ENCODE measurements at regions not wholly inside any gene's neighbourhood (a gene's known extent, or its start where the extent isn't known, plus 50 kb on each side); places are given as distances from the start of the nearest gene placed in this dataset.

- H3K27ac ChIP-seq, result no peak overlapping the region
- H3K27me3 ChIP-seq, result 0 out of 2 replicates have a peak, but pooled peaks cover 2% of the 10 kb centered on the region
- H3K36me3 ChIP-seq, result no peaks in the 10 kb centered on the region
- DNase-seq, result no peak
- no peak overlapping the region for H3K4me3 ChIP-seq
- no peaks in the 10 kb centered on the region for H3K9me3 ChIP-seq (replicated peaks)
- no peaks in the 10 kb centered on the region for H3K4me1 ChIP-seq
Measured at GRCh38 chr20:12640251-12640650, 368.5 kb upstream of the SPTLC3 start.

GRCh38 chr20:12641619-12642018 is 367.2 kb upstream of the SPTLC3 start:
- Histone ChIP-seq H3K4me1 (no peaks in the 10 kb centered on the region), H3K36me3 (no peaks in the 10 kb centered on the region), H3K9me3 (replicated peaks) (no peaks in the 10 kb centered on the region), H3K27me3 (0 out of 2 replicates have a peak, but pooled peaks cover 2% of the 10 kb centered on the region), H3K4me3 (no peak overlapping the region), H3K27ac (no peak overlapping the region)
- no peak for DNase-seq

GRCh38 chr20:12644461-12644860 is 364.3 kb upstream of the SPTLC3 start:
- no peaks in the 10 kb centered on the region for H3K4me1 ChIP-seq
- DNase-seq, result no peak
- no peaks in the 10 kb centered on the region for H3K36me3 ChIP-seq
- no peak overlapping the region for H3K4me3 ChIP-seq
- H3K9me3 ChIP-seq (replicated peaks), result no peaks in the 10 kb centered on the region
- H3K27me3 ChIP-seq, result 0 out of 2 replicates have a peak, but pooled peaks cover 2% of the 10 kb centered on the region
- no peak overlapping the region for H3K27ac ChIP-seq

GRCh38 chr20:12649234-12649633 is 359.5 kb upstream of the SPTLC3 start:
- H3K4me1 ChIP-seq, result no peaks in the 10 kb centered on the region
- H3K4me3 ChIP-seq, result no peak overlapping the region
- H3K27me3 ChIP-seq, result no peaks in the 10 kb centered on the region
- DNase-seq, result no peak
- no peaks in the 10 kb centered on the region for H3K36me3 ChIP-seq
- no peak overlapping the region for H3K27ac ChIP-seq
- no peaks in the 10 kb centered on the region for H3K9me3 ChIP-seq (replicated peaks)

- H3K27me3 ChIP-seq, result no peaks in the 10 kb centered on the region
- no peak overlapping the region for H3K27ac ChIP-seq
- H3K4me1 ChIP-seq, result no peaks in the 10 kb centered on the region
- H3K9me3 ChIP-seq (replicated peaks), result no peaks in the 10 kb centered on the region
- H3K36me3 ChIP-seq, result no peaks in the 10 kb centered on the region
- no peak overlapping the region for H3K4me3 ChIP-seq
- DNase-seq, result no peak
Measured at GRCh38 chr20:12653642-12654041, 355.1 kb upstream of the SPTLC3 start.

- DNase-seq, result no peak
- no peaks in the 10 kb centered on the region for H3K27me3 ChIP-seq
- no peaks in the 10 kb centered on the region for H3K4me1 ChIP-seq
- no peak overlapping the region for H3K27ac ChIP-seq
- no peaks in the 10 kb centered on the region for H3K9me3 ChIP-seq (replicated peaks)
- no peak overlapping the region for H3K4me3 ChIP-seq
- H3K36me3 ChIP-seq, result no peaks in the 10 kb centered on the region
Measured at GRCh38 chr20:12659942-12660341, 348.8 kb upstream of the SPTLC3 start.

GRCh38 chr20:12660918-12661317 is 347.9 kb upstream of the SPTLC3 start:
- Histone ChIP-seq H3K4me1 (no peaks in the 10 kb centered on the region), H3K27ac (no peak overlapping the region), H3K36me3 (no peaks in the 10 kb centered on the region), H3K9me3 (replicated peaks) (no peaks in the 10 kb centered on the region), H3K27me3 (no peaks in the 10 kb centered on the region), H3K4me3 (no peak overlapping the region)
- peak; percentile 22 to 55 for DNase-seq

GRCh38 chr20:12670301-12670700 is 338.5 kb upstream of the SPTLC3 start:
- no peaks in the 10 kb centered on the region for H3K9me3 ChIP-seq (replicated peaks)
- no peaks in the 10 kb centered on the region for H3K36me3 ChIP-seq
- H3K27ac ChIP-seq, result no peak overlapping the region
- DNase-seq, result no peak
- no peaks in the 10 kb centered on the region for H3K4me1 ChIP-seq
- no peaks in the 10 kb centered on the region for H3K27me3 ChIP-seq
- no peak overlapping the region for H3K4me3 ChIP-seq

GRCh38 chr20:12673352-12673751 is 335.4 kb upstream of the SPTLC3 start:
- no peak overlapping the region for H3K4me3 ChIP-seq

GRCh38 chr20:12677925-12678324 is 330.8 kb upstream of the SPTLC3 start:
- 0 out of 2 replicates have a peak, but pooled peaks cover 3% of the 10 kb centered on the region for H3K27me3 ChIP-seq
- H3K36me3 ChIP-seq, result no peaks in the 10 kb centered on the region
- H3K9me3 ChIP-seq (replicated peaks), result no peaks in the 10 kb centered on the region
- no peaks in the 10 kb centered on the region for H3K4me1 ChIP-seq
- no peak overlapping the region for H3K4me3 ChIP-seq
- no peak for DNase-seq
- H3K27ac ChIP-seq, result no peak overlapping the region

More at GRCh38 chr20:12673352-12673751, 335.4 kb upstream of the SPTLC3 start:
- no peak for DNase-seq
- Histone ChIP-seq H3K4me1 (no peaks in the 10 kb centered on the region), H3K27ac (no peak overlapping the region), H3K36me3 (no peaks in the 10 kb centered on the region), H3K27me3 (no peaks in the 10 kb centered on the region), H3K9me3 (replicated peaks) (no peaks in the 10 kb centered on the region)

- H3K36me3 ChIP-seq, result no peaks in the 10 kb centered on the region
- H3K4me1 ChIP-seq, result no peaks in the 10 kb centered on the region
- H3K27ac ChIP-seq, result no peak overlapping the region
- no peak overlapping the region for H3K4me3 ChIP-seq
- 0 out of 2 replicates have a peak, but pooled peaks cover 3% of the 10 kb centered on the region for H3K27me3 ChIP-seq
- DNase-seq, result no peak
- H3K9me3 ChIP-seq (replicated peaks), result no peaks in the 10 kb centered on the region
Measured at GRCh38 chr20:12679447-12679846, 329.3 kb upstream of the SPTLC3 start.

- Histone ChIP-seq H3K4me1 (no peaks in the 10 kb centered on the region), H3K4me3 (no peak overlapping the region), H3K27me3 (0 out of 2 replicates have a peak, but pooled peaks cover 3% of the 10 kb centered on the region), H3K9me3 (replicated peaks) (no peaks in the 10 kb centered on the region), H3K27ac (no peak overlapping the region), H3K36me3 (no peaks in the 10 kb centered on the region)
- no peak for DNase-seq
Measured at GRCh38 chr20:12682613-12683012, 326.2 kb upstream of the SPTLC3 start.

GRCh38 chr20:12687476-12687875 is 321.3 kb upstream of the SPTLC3 start:
- H3K9me3 ChIP-seq (replicated peaks), result no peaks in the 10 kb centered on the region
- H3K4me3 ChIP-seq, result no peak overlapping the region
- no peak for DNase-seq
- no peaks in the 10 kb centered on the region for H3K4me1 ChIP-seq
- H3K27ac ChIP-seq, result no peak overlapping the region
- no peaks in the 10 kb centered on the region for H3K36me3 ChIP-seq
- no peaks in the 10 kb centered on the region for H3K27me3 ChIP-seq

GRCh38 chr20:12695937-12696336 is 312.8 kb upstream of the SPTLC3 start:
- Histone ChIP-seq H3K4me3 (no peak overlapping the region), H3K36me3 (no peaks in the 10 kb centered on the region), H3K27ac (no peak overlapping the region), H3K4me1 (no peaks in the 10 kb centered on the region), H3K9me3 (replicated peaks) (no peaks in the 10 kb centered on the region), H3K27me3 (no peaks in the 10 kb centered on the region)
- DNase-seq, result peak in 1 of 2 experiments; percentile 2

- no peaks in the 10 kb centered on the region for H3K9me3 ChIP-seq (replicated peaks)
- no peaks in the 10 kb centered on the region for H3K36me3 ChIP-seq
- DNase-seq, result no peak
Measured at GRCh38 chr20:12698817-12699216, 310.0 kb upstream of the SPTLC3 start.

GRCh38 chr20:12699374-12700228 is 309.2 kb upstream of the SPTLC3 start:
- Histone ChIP-seq H3K27ac (no peak overlapping the region), H3K9me3 (replicated peaks) (no peaks in the 10 kb centered on the region), H3K4me3 (no peak overlapping the region), H3K27me3 (no peaks in the 10 kb centered on the region), H3K36me3 (no peaks in the 10 kb centered on the region), H3K4me1 (no peaks in the 10 kb centered on the region)
- no peak for DNase-seq

More at GRCh38 chr20:12698817-12699216, 310.0 kb upstream of the SPTLC3 start:
- no peaks in the 10 kb centered on the region for H3K27me3 ChIP-seq
- no peak overlapping the region for H3K4me3 ChIP-seq
- H3K4me1 ChIP-seq, result no peaks in the 10 kb centered on the region
- no peak overlapping the region for H3K27ac ChIP-seq

Measured in SJCRH30 (cell line).